Fibroblast of skin of right biceps (primary cell): ENCODE measurements at regions not wholly inside any gene's neighbourhood (a gene's known extent, or its start where the extent isn't known, plus 50 kb on each side); places are given as distances from the start of the nearest gene placed in this dataset.
A peak's percentile ranks its signal among the peaks of the same experiment; 100 is the strongest.
"Not testable (repeated sequence)": the region's sequence is repeated elsewhere in the genome, so short reads cannot be mapped to it uniquely, and the experiment has no call there.

Experiments used
- DNase-seq: peaks from one replicate; pipeline ENCODE4 v3.0.0-alpha.2; 2013

GRCh38 chr2:185526161-185526560, 212.4 kb upstream of the FSIP2 start:
- DNase-seq, result no peak

- DNase-seq, result no peak
Measured at GRCh38 chr2:185531721-185532120, 206.9 kb upstream of the FSIP2 start.

GRCh38 chr2:185537689-185538088, 200.9 kb upstream of the FSIP2 start:
- no peak for DNase-seq

GRCh38 chr2:185567196-185567595, 171.4 kb upstream of the FSIP2 start:
- DNase-seq, result no peak

- no peak for DNase-seq
Measured at GRCh38 chr2:185567940-185568339, 170.7 kb upstream of the FSIP2 start.

- DNase-seq, result no peak
Measured at GRCh38 chr2:185578322-185578721, 160.3 kb upstream of the FSIP2 start.

- peak; percentile 40 for DNase-seq
Measured at GRCh38 chr2:185583058-185583816, 155.4 kb upstream of the FSIP2 start.

GRCh38 chr2:185585165-185585564, 153.4 kb upstream of the FSIP2 start:
- DNase-seq, result not testable (repeated sequence)

GRCh38 chr2:185591276-185591675, 147.3 kb upstream of the FSIP2 start:
- DNase-seq, result not testable (repeated sequence)

GRCh38 chr2:185607945-185608344, 130.7 kb upstream of the FSIP2 start:
- DNase-seq, result no peak

- no peak for DNase-seq
Measured at GRCh38 chr2:185608799-185609198, 129.8 kb upstream of the FSIP2 start.

- DNase-seq, result no peak
Measured at GRCh38 chr2:185610301-185610700, 128.3 kb upstream of the FSIP2 start.

GRCh38 chr2:185618625-185619024, 120.0 kb upstream of the FSIP2 start:
- peak; percentile 55 for DNase-seq

GRCh38 chr2:185625604-185626003, 113.0 kb upstream of the FSIP2 start:
- no peak for DNase-seq

GRCh38 chr2:185628985-185629384, 109.6 kb upstream of the FSIP2 start:
- DNase-seq, result peak; percentile 1

GRCh38 chr2:185633621-185634020, 105.0 kb upstream of the FSIP2 start:
- DNase-seq, result no peak

- DNase-seq, result no peak
Measured at GRCh38 chr2:185638771-185639170, 99.8 kb upstream of the FSIP2 start.

GRCh38 chr2:185640588-185640987, 98.0 kb upstream of the FSIP2 start:
- no peak for DNase-seq

- peak; percentile 2 for DNase-seq
Measured at GRCh38 chr2:185643434-185643833, 95.2 kb upstream of the FSIP2 start.

- no peak for DNase-seq
Measured at GRCh38 chr2:185644828-185645227, 93.8 kb upstream of the FSIP2 start.

- DNase-seq, result no peak
Measured at GRCh38 chr2:185645529-185645928, 93.1 kb upstream of the FSIP2 start.

GRCh38 chr2:185658750-185659149, 79.9 kb upstream of the FSIP2 start:
- DNase-seq, result no peak

GRCh38 chr2:185663811-185664210, 74.8 kb upstream of the FSIP2 start:
- DNase-seq, result no peak

- no peak for DNase-seq
Measured at GRCh38 chr2:185664384-185664783, 74.2 kb upstream of the FSIP2 start.

GRCh38 chr2:185665251-185665814, 73.3 kb upstream of the FSIP2 start:
- no peak for DNase-seq
